Right atrium auricular region (tissue), 2 donors: ENCODE measurements at regions not wholly inside any gene's neighbourhood (a gene's known extent, or its start where the extent isn't known, plus 50 kb on each side); places are given as distances from the start of the nearest gene placed in this dataset.

Experiments used
- DNase-seq: peaks from one replicate; pipeline ENCODE4 v3.0.0-alpha.2; 2019; ENCODE audit warnings: low spot score
- H3K27ac ChIP-seq, 2 donors: fragments of 200-600 bp; sonication (generic); 1 replicate in 1 of 2; 2 replicates in 1 of 2; pipeline ENCODE4 v1.5.1; 2016 to 2019
- H3K27me3 ChIP-seq, 2 donors: fragments of 200-600 bp; sonication (generic); one replicate each; pipeline versions ENCODE4 v1.5.1 to v1.6.0; 2017 to 2019
- H3K36me3 ChIP-seq: fragments of 200-600 bp; sonication (generic); one replicate; pipeline ENCODE4 v1.5.1; 2016
- H3K4me1 ChIP-seq, 2 donors: fragments of 200-600 bp; sonication (generic); one replicate each; pipeline versions ENCODE4 v1.5.1 to v1.6.0; 2017 to 2019
- H3K4me3 ChIP-seq, 2 donors: fragments of 200-600 bp; sonication (generic); 1 replicate in 1 of 2; 2 replicates in 1 of 2; pipeline ENCODE4 v1.5.1; 2017 to 2019; ENCODE audit warnings: mild to moderate bottlenecking in 1 of 2, moderate library complexity in 1 of 2
- H3K9me3 ChIP-seq, 2 donors: fragments of 200-600 bp; sonication (generic); one replicate each; pipeline ENCODE4 v1.5.1; 2019
- CTCF ChIP-seq, 2 donors: fragments of 200-600 bp; sonication (generic); IDR thresholded peaks; one replicate each; pipeline ENCODE4 v1.5.1; 2019; ENCODE audit warnings: antibody characterized with exemption in 2 of 2

GRCh38 chr4:35900286-35901243 is 343.7 kb downstream of the ARAP2 start:
- DNase-seq: no peak
- no peaks in the 10 kb centered on the region for H3K36me3 ChIP-seq
- no peak for TF ChIP-seq CTCF (IDR thresholded peaks at IDR 0.05)
- H3K4me3 ChIP-seq: no peak overlapping the region
- no peaks in the 10 kb centered on the region for H3K9me3 ChIP-seq
- H3K27me3 ChIP-seq: no peaks in the 10 kb centered on the region
- H3K27ac ChIP-seq: no peak overlapping the region
- H3K4me1 ChIP-seq: no peaks in the 10 kb centered on the region

- no peak for TF ChIP-seq CTCF (IDR thresholded peaks at IDR 0.05)
- H3K36me3 ChIP-seq: no peaks in the 10 kb centered on the region
- no peak overlapping the region for H3K4me3 ChIP-seq
- no peak for DNase-seq
- H3K27ac ChIP-seq: no peak overlapping the region
- H3K4me1 ChIP-seq: no peaks in the 10 kb centered on the region
- no peaks in the 10 kb centered on the region for H3K27me3 ChIP-seq
- no peaks in the 10 kb centered on the region for H3K9me3 ChIP-seq
Observed at GRCh38 chr4:35912174-35912573, 332.1 kb downstream of the ARAP2 start.

DNA sequence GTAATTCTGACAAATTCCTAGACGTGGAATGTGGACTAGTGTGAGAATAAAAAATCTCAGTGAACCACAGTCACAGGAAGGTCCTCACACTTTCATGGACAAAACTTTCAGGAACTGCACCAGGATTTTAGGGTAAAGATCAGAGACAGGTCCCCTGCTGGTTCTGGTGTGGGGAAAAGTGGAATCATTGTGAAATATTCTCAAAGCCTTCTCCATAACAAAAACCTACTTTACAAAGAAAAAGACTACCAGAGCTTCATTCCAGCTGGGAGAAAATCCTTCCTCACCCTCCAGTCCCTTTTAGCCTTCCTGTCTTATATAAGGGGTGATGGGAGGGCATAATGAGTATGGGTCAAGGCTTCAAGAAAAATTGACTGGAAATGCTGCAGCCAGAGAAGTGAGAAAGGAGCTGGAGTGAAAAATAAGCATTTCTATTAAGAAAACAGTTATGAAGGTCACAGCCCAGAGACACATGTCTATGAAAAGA is 325.8 kb downstream of the ARAP2 start:
- no peak overlapping the region for H3K4me3 ChIP-seq
- no peak for TF ChIP-seq CTCF (IDR thresholded peaks at IDR 0.05)
- H3K36me3 ChIP-seq: no peaks in the 10 kb centered on the region
- H3K4me1 ChIP-seq: no peaks in the 10 kb centered on the region
- H3K9me3 ChIP-seq: no peaks in the 10 kb centered on the region
- H3K27me3 ChIP-seq: no peaks in the 10 kb centered on the region
- DNase-seq: no peak
- H3K27ac ChIP-seq: no peak overlapping the region

GRCh38 chr4:35925806-35926205 is 318.5 kb downstream of the ARAP2 start:
- no peak for TF ChIP-seq CTCF (IDR thresholded peaks at IDR 0.05)
- no peak for DNase-seq
- H3K4me1 ChIP-seq: no peaks in the 10 kb centered on the region

GRCh38 chr4:35926788-35927187 is 317.5 kb downstream of the ARAP2 start:
- no peak overlapping the region for H3K27ac ChIP-seq
- no peaks in the 10 kb centered on the region for H3K36me3 ChIP-seq
- no peak for DNase-seq
- no peaks in the 10 kb centered on the region for H3K9me3 ChIP-seq
- TF ChIP-seq CTCF (IDR thresholded peaks at IDR 0.05): no peak
- no peaks in the 10 kb centered on the region for H3K27me3 ChIP-seq
- no peaks in the 10 kb centered on the region for H3K4me1 ChIP-seq
- H3K4me3 ChIP-seq: no peak overlapping the region

More at GRCh38 chr4:35925806-35926205, 318.5 kb downstream of the ARAP2 start:
- H3K27ac ChIP-seq: no peak overlapping the region
- H3K27me3 ChIP-seq: no peaks in the 10 kb centered on the region
- no peaks in the 10 kb centered on the region for H3K9me3 ChIP-seq
- H3K36me3 ChIP-seq: no peaks in the 10 kb centered on the region
- H3K4me3 ChIP-seq: no peak overlapping the region
